ENCODE measurements at regions not wholly inside any gene's neighbourhood (a gene's known extent, or its start where the extent isn't known, plus 50 kb on each side); places are given as distances from the start of the nearest gene placed in this dataset.

DNA sequence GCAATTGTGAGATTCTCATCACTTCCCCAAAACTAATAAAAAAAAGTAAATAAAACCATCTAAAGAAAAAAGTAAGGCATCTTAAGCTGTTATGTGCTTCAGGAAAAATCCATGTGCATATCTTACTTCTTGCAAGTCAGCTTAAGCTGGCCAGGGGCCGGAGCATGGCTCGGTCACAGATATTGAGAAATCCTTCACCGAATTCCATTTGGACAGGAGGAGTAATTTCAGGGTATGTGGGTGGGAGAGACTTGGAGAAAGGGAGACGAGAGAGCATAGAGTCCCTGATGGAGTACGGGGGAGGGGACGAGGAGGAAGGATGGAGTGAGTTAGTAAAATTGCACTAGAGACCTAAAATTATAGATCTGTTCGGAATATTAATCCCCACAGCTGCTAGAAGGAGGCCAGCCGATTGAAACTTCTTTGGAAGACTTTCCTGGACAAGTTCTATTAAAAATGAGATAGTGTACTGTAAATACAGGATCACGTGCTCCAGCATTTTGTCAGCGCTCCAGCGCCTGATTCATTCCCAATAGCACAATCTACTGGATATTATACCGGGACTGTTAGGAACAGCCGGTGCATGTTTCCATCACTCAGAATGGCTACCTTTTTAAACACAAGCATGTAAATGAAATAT, 438.5 kb downstream of the ZNF516 start:
- DNase-seq (ENCODE audit: low read depth), result peak; percentile 30
- H3K4me3 ChIP-seq (ENCODE audit: low read depth, low read length), result no peak overlapping the region
- TF ChIP-seq, protein P1, sequence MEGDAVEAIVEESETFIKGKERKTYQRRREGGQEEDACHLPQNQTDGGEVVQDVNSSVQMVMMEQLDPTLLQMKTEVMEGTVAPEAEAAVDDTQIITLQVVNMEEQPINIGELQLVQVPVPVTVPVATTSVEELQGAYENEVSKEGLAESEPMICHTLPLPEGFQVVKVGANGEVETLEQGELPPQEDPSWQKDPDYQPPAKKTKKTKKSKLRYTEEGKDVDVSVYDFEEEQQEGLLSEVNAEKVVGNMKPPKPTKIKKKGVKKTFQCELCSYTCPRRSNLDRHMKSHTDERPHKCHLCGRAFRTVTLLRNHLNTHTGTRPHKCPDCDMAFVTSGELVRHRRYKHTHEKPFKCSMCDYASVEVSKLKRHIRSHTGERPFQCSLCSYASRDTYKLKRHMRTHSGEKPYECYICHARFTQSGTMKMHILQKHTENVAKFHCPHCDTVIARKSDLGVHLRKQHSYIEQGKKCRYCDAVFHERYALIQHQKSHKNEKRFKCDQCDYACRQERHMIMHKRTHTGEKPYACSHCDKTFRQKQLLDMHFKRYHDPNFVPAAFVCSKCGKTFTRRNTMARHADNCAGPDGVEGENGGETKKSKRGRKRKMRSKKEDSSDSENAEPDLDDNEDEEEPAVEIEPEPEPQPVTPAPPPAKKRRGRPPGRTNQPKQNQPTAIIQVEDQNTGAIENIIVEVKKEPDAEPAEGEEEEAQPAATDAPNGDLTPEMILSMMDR (IDR thresholded peaks at IDR 0.05; ENCODE audit: insufficient read depth, low read depth, low read length), result no peak

DNA sequence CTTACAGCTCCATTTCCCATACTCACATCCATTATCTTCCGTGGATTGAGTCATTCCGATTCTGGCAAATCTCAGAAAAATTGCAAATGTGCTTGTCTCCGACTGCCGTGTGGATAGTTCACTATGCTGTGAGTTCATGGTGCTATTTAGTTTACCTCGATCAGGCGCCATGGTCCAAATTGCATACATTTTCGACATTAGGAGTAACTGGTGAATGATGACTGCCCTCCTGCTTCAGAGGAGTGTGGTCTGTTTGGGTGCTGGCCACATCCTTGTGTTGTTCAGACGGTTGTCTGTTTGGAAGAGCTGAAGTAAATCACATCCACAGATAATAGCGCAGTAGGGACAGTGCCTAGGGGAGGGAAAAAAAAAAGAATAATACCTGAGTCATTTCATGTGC, 439.5 kb downstream of the ZNF516 start:
- no peak for DNase-seq (ENCODE audit: low read depth)
- H3K4me3 ChIP-seq (ENCODE audit: low read depth, low read length), result no peak overlapping the region

DNA sequence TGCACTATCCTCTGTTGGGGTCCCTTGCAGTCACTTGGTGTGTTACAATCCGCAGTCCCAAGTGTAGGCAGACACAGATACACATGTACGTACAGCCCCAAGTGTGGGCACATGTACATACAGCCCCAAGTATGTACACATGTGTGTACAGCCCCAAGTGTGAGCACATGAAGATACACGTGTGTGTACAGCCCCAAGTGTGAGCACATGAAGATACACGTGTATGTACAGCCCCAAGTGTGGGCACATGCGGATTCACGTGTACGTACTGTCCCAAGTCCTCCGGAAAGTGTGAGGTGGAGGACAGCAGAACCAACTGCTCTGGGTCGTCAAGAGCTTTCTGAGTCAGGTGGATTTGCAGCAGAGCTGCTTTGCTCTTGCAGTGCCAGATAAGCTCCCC, 440.0 kb downstream of the ZNF516 start:
- no peak overlapping the region for H3K4me3 ChIP-seq (ENCODE audit: low read depth, low read length)
- TF ChIP-seq, protein P1 (IDR thresholded peaks at IDR 0.05; ENCODE audit: insufficient read depth, low read depth, low read length), result no peak

More for the DNA sequence above, 439.5 kb downstream of the ZNF516 start:
- TF ChIP-seq, protein P1 (IDR thresholded peaks at IDR 0.05; ENCODE audit: insufficient read depth, low read depth, low read length), result no peak

DNA sequence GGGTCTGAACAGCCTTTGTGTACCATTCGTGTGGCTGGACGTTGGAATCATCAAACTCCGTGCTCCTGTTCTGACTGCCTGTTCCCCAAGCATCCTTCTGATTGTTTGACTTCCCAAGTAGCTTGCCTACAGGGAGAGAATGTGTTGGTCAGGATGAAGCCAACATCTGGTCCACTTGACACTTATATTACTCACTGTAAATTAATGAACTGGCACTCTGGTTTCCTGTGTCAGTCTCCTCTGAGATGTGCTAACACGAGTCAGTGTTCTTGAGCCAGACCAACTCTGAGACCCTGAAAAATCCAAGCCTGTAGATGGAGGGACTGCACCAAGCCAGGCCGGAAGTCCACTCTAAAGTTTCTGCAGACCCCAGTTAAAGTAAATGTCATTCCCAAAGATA, 440.9 kb downstream of the ZNF516 start:
- no peak overlapping the region for H3K4me3 ChIP-seq (ENCODE audit: low read depth, low read length)
- TF ChIP-seq, protein P1 (IDR thresholded peaks at IDR 0.05; ENCODE audit: insufficient read depth, low read depth, low read length), result no peak
- DNase-seq (ENCODE audit: low read depth), result no peak

More for the DNA sequence above, 440.0 kb downstream of the ZNF516 start:
- DNase-seq (ENCODE audit: low read depth), result no peak

DNA sequence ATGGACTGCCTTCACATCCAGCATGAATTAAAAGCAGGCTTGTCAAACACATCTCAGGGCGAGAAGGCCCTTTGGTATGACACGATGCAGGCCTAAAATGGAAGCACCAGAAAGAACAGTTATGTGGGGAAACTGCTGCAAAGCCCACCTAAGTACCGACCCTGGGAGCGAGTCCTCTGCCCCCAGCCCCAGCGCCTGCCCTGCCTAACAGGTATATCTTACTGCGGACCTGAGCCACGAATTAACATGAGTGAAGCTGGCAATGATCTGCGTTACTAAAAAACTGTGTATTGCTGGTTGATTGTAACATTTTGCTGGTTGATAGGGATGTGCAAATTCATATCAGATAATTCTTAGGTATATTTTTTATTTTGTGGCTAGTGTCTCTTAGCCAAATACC, 441.5 kb downstream of the ZNF516 start:
- TF ChIP-seq, protein P1 (IDR thresholded peaks at IDR 0.05; ENCODE audit: insufficient read depth, low read depth, low read length), result no peak
- no peak overlapping the region for H3K4me3 ChIP-seq (ENCODE audit: low read depth, low read length)
- DNase-seq (ENCODE audit: low read depth), result no peak

DNA sequence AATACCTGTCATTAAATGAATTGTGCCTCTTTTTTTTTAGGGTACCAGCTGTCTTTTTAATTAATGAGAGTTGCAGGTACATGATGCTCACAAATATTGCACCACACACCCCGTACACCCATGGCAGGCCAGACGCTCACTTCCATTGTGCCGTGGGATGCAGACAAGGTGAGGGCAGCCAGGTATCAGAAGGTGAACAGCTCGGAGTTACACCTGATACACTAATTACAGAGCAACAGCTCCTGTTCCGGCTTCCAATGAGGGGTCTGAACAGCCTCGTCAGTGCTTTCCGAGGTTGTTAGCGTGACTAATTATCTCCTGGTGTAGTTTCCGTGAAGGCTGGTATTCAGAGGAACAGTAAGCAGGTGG, 442.8 kb downstream of the ZNF516 start:
- no peak overlapping the region for H3K4me3 ChIP-seq (ENCODE audit: low read depth, low read length)
- TF ChIP-seq, protein P1 (IDR thresholded peaks at IDR 0.05; ENCODE audit: insufficient read depth, low read depth, low read length), result no peak
- DNase-seq (ENCODE audit: low read depth), result no peak

All from fibroblast of villous mesenchyme (primary cell).